IMR-90 (cell line): ENCODE measurements at regions not wholly inside any gene's neighbourhood (a gene's known extent, or its start where the extent isn't known, plus 50 kb on each side); places are given as distances from the start of the nearest gene placed in this dataset.

Source experiments
- ATAC-seq: fragments of 200-7000 bp; cut with Tn5 transposase; 2 replicates; pipeline ENCODE4 v1.9.1; 2020; ENCODE audit warnings: low read depth, mild to moderate bottlenecking, moderate library complexity
- BruUV-seq: library from RNA; stranded (reverse); fragments of 400-500 nt; replicated peaks from 2 replicates; lab custom pipeline; 2021; lab: Mats Ljungman, UMichigan
- CTCF ChIA-PET: fragments of 300-600 bp; formaldehyde crosslinking; extraction: SDS; loops from one replicate; lab custom pipeline; 2021; ENCODE audit warnings: antibody characterized with exemption; lab: Yijun Ruan, JAX
- POLR2A ChIA-PET: fragments of 300-600 bp; sonication (Branson Sonifier 250); formaldehyde crosslinking; loops from one replicate; lab custom pipeline; 2022; ENCODE audit warnings: antibody characterized with exemption; ENCODE audit not compliant: unreplicated experiment; lab: Charles Lee
- DNase-seq: peaks from one replicate; pipeline ENCODE4 v3.0.0; 2013
- H2AFZ ChIP-seq: replicated peaks from 2 replicates; pipeline ENCODE3; 2013; ENCODE audit warnings: low read length, mild to moderate bottlenecking; ENCODE audit not compliant: poor library complexity
- H2AK5ac ChIP-seq: 2 replicates; pipeline ENCODE4 v1.6.1; 2013; ENCODE audit warnings: low read depth, low read length, inconsistent platforms
- H2AK9ac ChIP-seq: replicated peaks from 2 replicates; pipeline ENCODE3; 2013; ENCODE audit warnings: mild to moderate bottlenecking, low read depth, low read length, moderate library complexity; ENCODE audit not compliant: poor library complexity
- H2BK120ac ChIP-seq: 2 replicates; pipeline ENCODE4 v1.6.1; 2013; ENCODE audit warnings: low read depth, low read length, inconsistent platforms
- H2BK15ac ChIP-seq: 3 replicates; pipeline ENCODE4 v1.6.1; 2013; ENCODE audit warnings: low read depth, low read length, inconsistent platforms
- H2BK20ac ChIP-seq: 2 replicates; pipeline ENCODE4 v1.6.1; 2013; ENCODE audit warnings: low read depth, mild to moderate bottlenecking, inconsistent platforms, low read length, moderate library complexity
- H2BK5ac ChIP-seq: 2 replicates; pipeline ENCODE4 v1.6.1; 2013; ENCODE audit warnings: mild to moderate bottlenecking, low read depth, low read length, inconsistent platforms; ENCODE audit not compliant: poor library complexity, severe bottlenecking
- H3K14ac ChIP-seq: replicated peaks from 2 replicates; pipeline ENCODE4 v1.6.1; 2013; ENCODE audit warnings: low read depth, low read length, inconsistent platforms
- H3K18ac ChIP-seq: 2 replicates; pipeline ENCODE4 v1.6.1; 2013; ENCODE audit warnings: low read depth, low read length, control low read depth
- H3K23ac ChIP-seq: 2 replicates; pipeline ENCODE4 v1.6.1; 2013; ENCODE audit warnings: low read depth, low read length, inconsistent platforms
- H3K27ac ChIP-seq: 2 replicates; pipeline ENCODE4 v1.5.1; 2013; ENCODE audit warnings: mild to moderate bottlenecking, control low read depth, low read length; ENCODE audit not compliant: insufficient read depth
- H3K27me3 ChIP-seq: 2 replicates; pipeline ENCODE4 v1.6.1; 2013; ENCODE audit warnings: low read length; ENCODE audit not compliant: control insufficient read depth, insufficient read depth
- H3K36me3 ChIP-seq: 2 replicates; pipeline ENCODE4 v1.6.1; 2013; ENCODE audit warnings: low read length, mixed read lengths; ENCODE audit not compliant: control insufficient read depth, insufficient read depth
- H3K4ac ChIP-seq: 2 replicates; pipeline ENCODE4 v1.6.1; 2013; ENCODE audit warnings: low read depth, low read length, inconsistent platforms
- H3K4me1 ChIP-seq: 2 replicates; pipeline ENCODE4 v1.6.1; 2013; ENCODE audit warnings: low read length, mixed read lengths; ENCODE audit not compliant: control insufficient read depth, insufficient read depth
- H3K4me2 ChIP-seq: 2 replicates; pipeline ENCODE4 v1.6.1; 2013; ENCODE audit warnings: low read depth, mild to moderate bottlenecking, control low read depth, low read length, moderate library complexity
- H3K4me3 ChIP-seq: 2 replicates; pipeline ENCODE4 v1.5.1; 2013; ENCODE audit warnings: low read depth, mild to moderate bottlenecking, control low read depth, low read length, moderate library complexity; ENCODE audit not compliant: insufficient read depth
- H3K56ac ChIP-seq: 2 replicates; pipeline ENCODE4 v1.6.1; 2013; ENCODE audit warnings: low read length, inconsistent platforms; ENCODE audit not compliant: insufficient read depth; ENCODE audit errors: extremely low read depth
- H3K79me1 ChIP-seq, 2 experiments: 2 replicates each; pipeline ENCODE4 v1.6.1; 2013; ENCODE audit warnings: low read length in 2 of 2, inconsistent platforms in 1 of 2, low read depth in 1 of 2
- H3K9ac ChIP-seq: 2 replicates; pipeline ENCODE4 v1.6.1; 2013; ENCODE audit warnings: low read depth, low read length, control low read depth
- H3K9me1 ChIP-seq: 2 replicates; pipeline ENCODE4 v1.6.1; 2013; ENCODE audit warnings: low read length, inconsistent platforms; ENCODE audit not compliant: insufficient read depth
- H3K9me3 ChIP-seq: 2 replicates; pipeline ENCODE4 v1.6.1; 2013; ENCODE audit warnings: low read length; ENCODE audit not compliant: control insufficient read depth, insufficient read depth
- H4K20me1 ChIP-seq: 2 replicates; pipeline ENCODE4 v1.6.1; 2013; ENCODE audit warnings: low read length, inconsistent platforms; ENCODE audit not compliant: insufficient read depth
- H4K5ac ChIP-seq: 2 replicates; pipeline ENCODE4 v1.6.1; 2013; ENCODE audit warnings: mild to moderate bottlenecking, low read depth, low read length, control low read depth
- H4K8ac ChIP-seq, 2 experiments: 2 replicates each; pipeline ENCODE4 v1.6.1; 2013; ENCODE audit warnings: low read depth in 2 of 2, low read length in 2 of 2, control low read depth in 1 of 2, inconsistent platforms in 1 of 2
- H4K91ac ChIP-seq: 2 replicates; pipeline ENCODE4 v1.6.1; 2013; ENCODE audit warnings: low read depth, low read length, inconsistent platforms; ENCODE audit not compliant: insufficient read depth
- BHLHE40 ChIP-seq: fragments of 150-350 bp; IDR thresholded peaks from 2 replicates; pipeline ENCODE4 v1.6.1; 2016; ENCODE audit warnings: mild to moderate bottlenecking, low read depth, low read length
- CEBPB ChIP-seq: IDR thresholded peaks from 2 replicates; pipeline ENCODE4 v1.6.1; 2012; ENCODE audit warnings: low read depth, low read length, improper control_type of control experiment
- CHD1 ChIP-seq: IDR thresholded peaks from 2 replicates; pipeline ENCODE4 v1.6.1; 2012; ENCODE audit warnings: low read depth, low read length, improper control_type of control experiment
- CTCF ChIP-seq: conservative IDR thresholded peaks from 2 replicates; pipeline ENCODE4 v1.5.1; 2012; ENCODE audit warnings: mild to moderate bottlenecking, low read depth, low read length, improper control_type of control experiment
- ELK1 ChIP-seq: fragments of 150-350 bp; IDR thresholded peaks from 2 replicates; pipeline ENCODE4 v1.6.1; 2016; ENCODE audit warnings: low read depth, mild to moderate bottlenecking, low read length, moderate library complexity, borderline replicate concordance
- FOS ChIP-seq: fragments of 150-350 bp; IDR thresholded peaks from 2 replicates; pipeline ENCODE4 v1.6.1; 2016; ENCODE audit warnings: low read depth, low read length
- MAFK ChIP-seq: IDR thresholded peaks from 2 replicates; pipeline ENCODE4 v1.6.1; 2012; ENCODE audit warnings: low read depth, low read length, improper control_type of control experiment
- MAZ ChIP-seq: IDR thresholded peaks from 2 replicates; pipeline ENCODE4 v1.6.1; 2012; ENCODE audit warnings: low read depth, mild to moderate bottlenecking, low read length, improper control_type of control experiment, moderate library complexity, borderline replicate concordance
- MXI1 ChIP-seq: IDR thresholded peaks from 2 replicates; pipeline ENCODE4 v1.6.1; 2012; ENCODE audit warnings: low read depth, mild to moderate bottlenecking, low read length, moderate library complexity, borderline replicate concordance
- NFE2L2 ChIP-seq: fragments of 150-350 bp; IDR thresholded peaks from 2 replicates; pipeline ENCODE4 v1.6.1; 2016; ENCODE audit warnings: low read depth, mild to moderate bottlenecking, low read length
- POLR2A ChIP-seq: IDR thresholded peaks from 2 replicates; pipeline ENCODE4 v1.6.1; 2012; ENCODE audit warnings: mild to moderate bottlenecking, low read depth, low read length
- RAD21 ChIP-seq: IDR thresholded peaks from 2 replicates; pipeline ENCODE4 v1.6.1; 2012; ENCODE audit warnings: low read length, improper control_type of control experiment
- RCOR1 ChIP-seq: IDR thresholded peaks from 2 replicates; pipeline ENCODE4 v1.6.1; 2012; ENCODE audit warnings: mild to moderate bottlenecking, low read length, improper control_type of control experiment; ENCODE audit not compliant: insufficient replicate concordance
- RFX5 ChIP-seq: IDR thresholded peaks from 2 replicates; pipeline ENCODE4 v1.8.0; 2012; ENCODE audit warnings: low read depth, mild to moderate bottlenecking, low read length, moderate library complexity
- SMC3 ChIP-seq: fragments of 150-350 bp; IDR thresholded peaks from 2 replicates; pipeline ENCODE4 v1.6.1; 2016; ENCODE audit warnings: low read depth, mild to moderate bottlenecking, antibody characterized with exemption, low read length, moderate library complexity
- WGBS, 2 experiments: methylation state at CpG; one replicate each; pipeline versions ENCODE4 v1.1.5 to v1.1.7; 2013; ENCODE audit warnings: missing lambda C conversion rate in 2 of 2; ENCODE audit not compliant: insufficient read length in 1 of 2; ENCODE audit errors: extremely low coverage in 2 of 2; 5-methylcytosine and 5-hydroxymethylcytosine counted together
- dilution Hi-C: fragments of 300-500 bp; cut with HindIII; formaldehyde crosslinking; loops from one replicate; pipeline ENCODE4 v1.14.3; 2018; ENCODE audit warnings: low sequenced_read_pairs; ENCODE audit not compliant: unreplicated experiment
- in situ Hi-C: fragments of 300-500 bp; cut with MboI; formaldehyde crosslinking; loops from 3 replicates; pipeline ENCODE4 v1.14.3; 2019; ENCODE audit warnings: low sequenced_read_pairs, inconsistent platforms, mixed read lengths
- intact Hi-C: fragments of 100-400 bp; cut with micrococcal nuclease; formaldehyde crosslinking; loops from 2 replicates; pipeline ENCODE4 v1.10.0; 2022
- TF ChIP-seq, protein P1 (sequence below): fragments of 150-350 bp; IDR thresholded peaks from 2 replicates; pipeline ENCODE4 v1.6.1; 2017; ENCODE audit warnings: mild to moderate bottlenecking, antibody characterized with exemption, low read length, low read depth

GRCh38 chr20:12641619-12642018 lies 367.2 kb upstream of the SPTLC3 start:
- Histone ChIP-seq H3K9me3 (peaks cover 20% of the 10 kb centered on the region), H2AFZ (no peak overlapping the region), H3K4ac (no peak overlapping the region), H4K20me1 (no peaks in the 10 kb centered on the region), H3K79me1 (no peaks in the 10 kb centered on the region), H2AK5ac (no peak overlapping the region), H3K4me2 (no peak overlapping the region), H3K27ac (no peak overlapping the region), H2BK20ac (no peak overlapping the region), H3K4me3 (no peak overlapping the region), H3K9ac (no peak overlapping the region), H4K8ac (no peak overlapping the region), H3K23ac (no peak overlapping the region), H3K36me3 (no peaks in the 10 kb centered on the region), H3K56ac (no peak overlapping the region), H2BK15ac (no peak overlapping the region), H3K14ac (no peak overlapping the region), H3K18ac (no peak overlapping the region), H3K4me1 (no peaks in the 10 kb centered on the region), H2AK9ac (no peak overlapping the region), H4K91ac (no peak overlapping the region), H4K5ac (no peak overlapping the region), H3K27me3 (no peaks in the 10 kb centered on the region), H2BK5ac (no peak overlapping the region), H3K9me1 (no peaks in the 10 kb centered on the region), H2BK120ac (no peak overlapping the region)
- dilution Hi-C loops: no loop called here
- in situ Hi-C loops: no loop called here
- intact Hi-C loops: no loop called here
- CTCF ChIA-PET: no interaction called here
- ATAC-seq (no peak), DNase-seq (no peak)
- 24% methylated on average over 3 of the region's 4 CpGs; no CpG with 5 or more reads in 1 of the 2 experiments for WGBS, 2 experiments
- POLR2A ChIA-PET: no interaction called here
- no TSS peak for BruUV-seq
- TF ChIP-seq RAD21: no peak
- no peak for TF ChIP-seq NFE2L2
- TF ChIP-seq RCOR1: no peak
- no peak for TF ChIP-seq CTCF
- no peak for TF ChIP-seq FOS
- no peak for TF ChIP-seq CHD1
- TF ChIP-seq SMC3: no peak
- no peak for TF ChIP-seq MAZ
- TF ChIP-seq RFX5: no peak
- no peak for TF ChIP-seq MXI1
- TF ChIP-seq MAFK: no peak
- TF ChIP-seq BHLHE40: no peak
- no peak for TF ChIP-seq POLR2A
- TF ChIP-seq, protein P1, sequence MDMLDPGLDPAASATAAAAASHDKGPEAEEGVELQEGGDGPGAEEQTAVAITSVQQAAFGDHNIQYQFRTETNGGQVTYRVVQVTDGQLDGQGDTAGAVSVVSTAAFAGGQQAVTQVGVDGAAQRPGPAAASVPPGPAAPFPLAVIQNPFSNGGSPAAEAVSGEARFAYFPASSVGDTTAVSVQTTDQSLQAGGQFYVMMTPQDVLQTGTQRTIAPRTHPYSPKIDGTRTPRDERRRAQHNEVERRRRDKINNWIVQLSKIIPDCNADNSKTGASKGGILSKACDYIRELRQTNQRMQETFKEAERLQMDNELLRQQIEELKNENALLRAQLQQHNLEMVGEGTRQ: no peak
- TF ChIP-seq ELK1: no peak
- no peak for TF ChIP-seq CEBPB
